ENCODE measurements at regions not wholly inside any gene's neighbourhood (a gene's known extent, or its start where the extent isn't known, plus 50 kb on each side); places are given as distances from the start of the nearest gene placed in this dataset.

DNA sequence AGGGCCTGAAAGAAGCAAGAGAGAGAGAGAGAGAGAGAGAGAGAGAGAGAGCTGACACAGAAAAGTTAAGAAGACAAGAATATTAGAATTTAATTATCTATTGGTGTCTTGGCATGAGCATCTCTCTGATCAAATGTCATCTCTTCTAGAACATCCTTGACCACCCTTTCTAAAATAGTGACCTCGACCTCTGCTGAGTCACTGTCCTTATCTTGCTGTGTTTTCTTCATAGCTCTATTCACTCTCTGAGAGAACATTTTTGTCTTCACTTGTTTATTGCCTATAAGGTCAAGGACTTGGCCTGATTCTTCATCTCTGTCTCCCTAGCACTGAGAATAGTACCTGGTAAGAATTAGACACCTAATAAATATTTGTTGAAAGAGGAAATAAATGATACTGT lies 383.8 kb upstream of the RPS23 start:
- Mint-ChIP-seq H3K9me3 (no peaks in the 10 kb centered on the region), H3K27ac (no peak overlapping the region), H3K27me3 (no peaks in the 10 kb centered on the region), H3K36me3 (no peaks in the 10 kb centered on the region), H3K4me3 (no peak overlapping the region), H3K4me1 (ENCODE audit: unreplicated experiment) (peaks cover 6% of the 10 kb centered on the region)
- no peak for DNase-seq (ENCODE audit: extremely low spot score, unreplicated experiment)
- TF ChIP-seq CTCF (conservative IDR thresholded peaks at IDR 0.05), result no peak

GRCh38 chr5:82661462-82661861 lies 383.3 kb upstream of the RPS23 start:
- DNase-seq (ENCODE audit: extremely low spot score, unreplicated experiment), result no peak
- Mint-ChIP-seq H3K4me1 (ENCODE audit: unreplicated experiment) (peaks cover 6% of the 10 kb centered on the region), H3K36me3 (no peaks in the 10 kb centered on the region), H3K27ac (no peak overlapping the region), H3K4me3 (no peak overlapping the region), H3K27me3 (no peaks in the 10 kb centered on the region), H3K9me3 (no peaks in the 10 kb centered on the region)
- TF ChIP-seq CTCF (conservative IDR thresholded peaks at IDR 0.05), result no peak

- Mint-ChIP-seq H3K4me1 (ENCODE audit: unreplicated experiment) (peaks cover 14% of the 10 kb centered on the region), H3K4me3 (no peak overlapping the region), H3K9me3 (no peaks in the 10 kb centered on the region), H3K27ac (no peak overlapping the region), H3K36me3 (no peaks in the 10 kb centered on the region), H3K27me3 (no peaks in the 10 kb centered on the region)
- TF ChIP-seq CTCF (conservative IDR thresholded peaks at IDR 0.05), result no peak
- DNase-seq (ENCODE audit: extremely low spot score, unreplicated experiment), result no peak
These were observed 381.0 kb upstream of the RPS23 start for GRCh38 chr5:82659115-82659514.

GRCh38 chr5:82657033-82657699 lies 379.0 kb upstream of the RPS23 start:
- Mint-ChIP-seq H3K27me3 (no peaks in the 10 kb centered on the region), H3K9me3 (no peaks in the 10 kb centered on the region), H3K27ac (no peak overlapping the region), H3K4me1 (ENCODE audit: unreplicated experiment) (peaks cover 14% of the 10 kb centered on the region), H3K4me3 (no peak overlapping the region), H3K36me3 (no peaks in the 10 kb centered on the region)
- TF ChIP-seq CTCF (conservative IDR thresholded peaks at IDR 0.05), result no peak
- DNase-seq (ENCODE audit: extremely low spot score, unreplicated experiment), result no peak

- Mint-ChIP-seq H3K27me3 (no peaks in the 10 kb centered on the region), H3K27ac (no peak overlapping the region), H3K9me3 (no peaks in the 10 kb centered on the region), H3K36me3 (no peaks in the 10 kb centered on the region), H3K4me3 (no peak overlapping the region), H3K4me1 (ENCODE audit: unreplicated experiment) (peaks cover 14% of the 10 kb centered on the region)
- no peak for DNase-seq (ENCODE audit: extremely low spot score, unreplicated experiment)
- TF ChIP-seq CTCF (conservative IDR thresholded peaks at IDR 0.05), result no peak
These were observed 378.2 kb upstream of the RPS23 start for GRCh38 chr5:82656341-82656761.

DNA sequence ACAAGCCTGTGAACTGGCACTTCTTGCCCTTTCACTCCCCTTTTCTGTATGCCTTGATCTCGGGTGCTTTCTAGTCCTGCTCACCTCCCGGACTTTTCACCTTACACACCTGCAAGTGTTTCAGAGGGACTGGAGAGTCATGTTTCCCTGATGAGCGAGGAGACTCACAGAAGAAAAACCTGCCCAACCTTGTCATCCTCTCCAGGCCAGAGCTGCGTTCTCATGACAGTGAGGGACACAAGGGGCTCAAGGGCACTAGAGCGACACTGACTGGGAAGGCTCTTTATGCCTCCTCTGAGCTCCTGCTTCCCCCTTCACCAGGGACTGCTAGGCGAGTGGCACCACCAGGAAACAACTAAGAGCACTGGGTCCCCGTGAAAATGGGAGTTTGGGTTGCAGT lies 376.9 kb upstream of the RPS23 start:
- no peak overlapping the region for H3K27ac Mint-ChIP-seq

More for the DNA sequence above, 376.9 kb upstream of the RPS23 start:
- Mint-ChIP-seq H3K4me3 (no peak overlapping the region), H3K9me3 (no peaks in the 10 kb centered on the region), H3K27me3 (no peaks in the 10 kb centered on the region), H3K36me3 (no peaks in the 10 kb centered on the region), H3K4me1 (ENCODE audit: unreplicated experiment) (peaks cover 21% of the 10 kb centered on the region)
- no peak for TF ChIP-seq CTCF (conservative IDR thresholded peaks at IDR 0.05)
- DNase-seq (ENCODE audit: extremely low spot score, unreplicated experiment), result no peak

Measured in type B pancreatic cell (in vitro differentiated cells).